Fibroblast of villous mesenchyme (primary cell): ENCODE measurements at regions not wholly inside any gene's neighbourhood (a gene's known extent, or its start where the extent isn't known, plus 50 kb on each side); places are given as distances from the start of the nearest gene placed in this dataset.

Source experiments
- DNase-seq: peaks from one replicate; pipeline ENCODE4 v3.0.0-alpha.2; 2010; ENCODE audit warnings: low read depth
- H3K4me3 ChIP-seq: 2 replicates; pipeline ENCODE4 v1.5.1; 2011; ENCODE audit warnings: low read depth, mild to moderate bottlenecking, low read length
- TF ChIP-seq, protein P1 (sequence below): IDR thresholded peaks from 2 replicates; pipeline ENCODE4 v1.5.1; 2012; ENCODE audit warnings: low read depth, mild to moderate bottlenecking, low read length; ENCODE audit not compliant: insufficient read depth

DNA sequence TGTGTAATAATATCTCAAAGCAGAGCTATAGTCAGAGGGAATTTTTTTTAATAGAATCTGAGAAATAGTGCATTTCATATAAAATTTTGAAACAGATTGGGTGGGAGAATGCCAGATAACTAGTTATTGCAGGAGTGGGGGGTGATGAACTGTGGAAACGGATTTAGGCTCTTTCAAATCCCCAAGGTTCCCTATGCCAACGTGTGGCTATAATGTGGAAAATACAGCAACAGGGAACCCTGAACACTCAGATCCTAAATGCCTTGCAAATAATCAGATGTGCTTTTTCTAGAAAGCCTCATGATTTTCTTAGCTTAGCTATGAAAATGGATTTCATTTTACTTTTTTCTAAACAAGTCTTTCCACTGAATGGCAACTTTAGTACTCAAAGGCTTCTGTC, 180.5 kb upstream of the DMAC1 start:
- no peak for DNase-seq
- no peak overlapping the region for H3K4me3 ChIP-seq
- TF ChIP-seq, protein P1, sequence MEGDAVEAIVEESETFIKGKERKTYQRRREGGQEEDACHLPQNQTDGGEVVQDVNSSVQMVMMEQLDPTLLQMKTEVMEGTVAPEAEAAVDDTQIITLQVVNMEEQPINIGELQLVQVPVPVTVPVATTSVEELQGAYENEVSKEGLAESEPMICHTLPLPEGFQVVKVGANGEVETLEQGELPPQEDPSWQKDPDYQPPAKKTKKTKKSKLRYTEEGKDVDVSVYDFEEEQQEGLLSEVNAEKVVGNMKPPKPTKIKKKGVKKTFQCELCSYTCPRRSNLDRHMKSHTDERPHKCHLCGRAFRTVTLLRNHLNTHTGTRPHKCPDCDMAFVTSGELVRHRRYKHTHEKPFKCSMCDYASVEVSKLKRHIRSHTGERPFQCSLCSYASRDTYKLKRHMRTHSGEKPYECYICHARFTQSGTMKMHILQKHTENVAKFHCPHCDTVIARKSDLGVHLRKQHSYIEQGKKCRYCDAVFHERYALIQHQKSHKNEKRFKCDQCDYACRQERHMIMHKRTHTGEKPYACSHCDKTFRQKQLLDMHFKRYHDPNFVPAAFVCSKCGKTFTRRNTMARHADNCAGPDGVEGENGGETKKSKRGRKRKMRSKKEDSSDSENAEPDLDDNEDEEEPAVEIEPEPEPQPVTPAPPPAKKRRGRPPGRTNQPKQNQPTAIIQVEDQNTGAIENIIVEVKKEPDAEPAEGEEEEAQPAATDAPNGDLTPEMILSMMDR, result no peak

DNA sequence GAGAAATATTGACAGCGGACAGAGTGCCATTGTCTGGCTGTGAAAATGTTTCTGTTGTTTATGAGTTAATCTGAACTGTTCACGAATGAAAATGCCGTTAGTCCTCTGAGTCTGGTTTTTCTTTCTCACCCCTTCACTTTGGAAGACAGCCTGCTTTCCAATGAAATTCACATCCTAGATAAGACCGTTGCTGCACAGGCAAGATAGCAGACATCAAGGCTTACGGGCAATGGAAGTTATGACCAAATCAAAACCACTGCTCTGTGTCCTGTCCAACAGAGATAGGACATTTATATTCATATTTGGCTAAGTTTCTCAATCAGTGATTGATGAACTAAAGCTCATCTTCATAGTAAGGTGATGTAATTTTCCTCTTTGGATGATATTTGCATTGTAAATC, 180.0 kb upstream of the DMAC1 start:
- H3K4me3 ChIP-seq, result no peak overlapping the region
- TF ChIP-seq, protein P1, result no peak
- no peak for DNase-seq

DNA sequence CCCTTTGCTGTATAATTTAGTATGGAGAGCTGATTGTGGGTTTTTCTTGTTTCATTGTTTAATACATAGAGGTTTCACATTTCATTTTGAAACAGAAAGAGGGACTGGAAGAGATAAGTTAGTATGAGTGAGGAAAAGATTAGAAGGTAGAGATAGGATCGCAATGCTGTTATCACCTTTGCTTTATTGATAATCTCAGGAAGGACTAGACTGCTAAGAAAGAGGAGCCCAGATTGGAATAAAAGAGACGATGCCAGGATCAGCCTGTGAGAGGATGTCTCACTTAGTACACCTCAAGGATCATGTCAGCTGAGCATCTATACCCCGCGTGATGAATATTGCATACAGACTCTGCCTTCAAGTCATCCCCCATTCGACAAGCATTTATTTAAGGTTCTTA, 178.0 kb upstream of the DMAC1 start:
- no peak for DNase-seq
- no peak overlapping the region for H3K4me3 ChIP-seq
- TF ChIP-seq, protein P1, result no peak

DNA sequence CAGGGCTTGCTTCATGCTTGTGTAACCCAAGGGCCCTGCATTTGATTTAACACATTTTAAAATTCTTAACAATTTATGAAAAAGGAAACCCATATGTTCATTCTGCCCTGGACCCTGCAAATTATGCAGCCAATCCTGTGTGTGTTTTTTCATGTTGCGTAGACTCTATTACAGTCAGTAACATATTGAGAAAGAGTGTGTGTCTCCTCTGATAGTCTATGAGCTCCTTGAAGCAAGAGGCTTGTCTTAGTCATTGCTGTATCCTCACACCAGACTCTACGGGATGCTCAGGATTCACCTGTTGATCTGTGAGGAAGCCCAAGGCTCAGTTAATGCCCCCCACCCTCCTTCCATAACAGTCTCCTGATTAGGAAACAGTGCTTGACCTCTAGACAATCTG, 177.3 kb upstream of the DMAC1 start:
- no peak for DNase-seq
- TF ChIP-seq, protein P1, result no peak

DNA sequence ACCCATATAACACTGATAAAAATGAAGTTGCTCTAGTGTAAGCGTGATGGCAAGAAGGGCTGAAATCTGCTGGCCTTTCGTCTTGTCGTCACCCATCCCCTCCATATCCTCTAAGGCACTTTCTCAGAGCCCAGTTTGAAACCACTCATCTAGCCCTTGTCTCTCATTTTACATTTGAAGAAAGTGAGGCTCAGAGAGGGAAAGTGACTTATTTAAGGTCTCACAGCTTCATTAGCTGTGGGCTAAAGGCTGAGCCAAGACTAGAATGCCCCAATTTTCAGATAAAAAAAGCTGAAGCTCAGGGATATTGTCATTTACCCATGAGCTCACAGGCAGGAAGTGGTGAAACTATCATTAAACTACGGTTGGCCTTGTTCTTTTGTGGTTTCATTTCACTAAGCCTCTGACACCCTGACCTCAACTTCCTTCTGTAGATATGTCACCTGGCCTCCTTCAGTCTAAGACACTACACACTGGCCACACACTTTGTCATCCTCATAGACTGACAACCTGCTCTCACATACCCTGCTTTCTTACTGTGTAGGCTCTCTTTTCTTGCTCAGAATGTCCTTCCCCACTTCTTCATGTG, 176.7 kb upstream of the DMAC1 start:
- H3K4me3 ChIP-seq, result no peak overlapping the region
- no peak for DNase-seq
- TF ChIP-seq, protein P1, result no peak

More for the DNA sequence above, 177.3 kb upstream of the DMAC1 start:
- no peak overlapping the region for H3K4me3 ChIP-seq

DNA sequence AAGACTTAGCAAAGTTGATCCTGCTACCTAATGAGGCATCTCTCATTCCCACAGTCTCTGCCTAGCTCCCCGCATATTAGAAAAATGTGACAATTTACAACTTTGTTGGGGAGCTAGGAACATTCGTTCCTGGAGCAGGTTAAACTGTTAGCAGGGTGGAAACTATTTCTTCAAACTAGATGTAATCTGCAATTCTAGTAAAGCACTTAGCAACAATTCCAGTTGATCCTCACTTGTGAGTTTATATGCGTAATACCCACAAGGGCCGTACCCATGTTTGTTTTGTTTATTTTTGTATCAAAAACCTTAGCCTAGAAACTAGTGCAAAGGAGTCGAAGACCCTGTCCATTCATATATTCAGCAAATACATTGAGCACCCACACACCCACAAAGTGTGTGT, 175.8 kb upstream of the DMAC1 start:
- no peak for DNase-seq
- TF ChIP-seq, protein P1, result no peak
- H3K4me3 ChIP-seq, result no peak overlapping the region

DNA sequence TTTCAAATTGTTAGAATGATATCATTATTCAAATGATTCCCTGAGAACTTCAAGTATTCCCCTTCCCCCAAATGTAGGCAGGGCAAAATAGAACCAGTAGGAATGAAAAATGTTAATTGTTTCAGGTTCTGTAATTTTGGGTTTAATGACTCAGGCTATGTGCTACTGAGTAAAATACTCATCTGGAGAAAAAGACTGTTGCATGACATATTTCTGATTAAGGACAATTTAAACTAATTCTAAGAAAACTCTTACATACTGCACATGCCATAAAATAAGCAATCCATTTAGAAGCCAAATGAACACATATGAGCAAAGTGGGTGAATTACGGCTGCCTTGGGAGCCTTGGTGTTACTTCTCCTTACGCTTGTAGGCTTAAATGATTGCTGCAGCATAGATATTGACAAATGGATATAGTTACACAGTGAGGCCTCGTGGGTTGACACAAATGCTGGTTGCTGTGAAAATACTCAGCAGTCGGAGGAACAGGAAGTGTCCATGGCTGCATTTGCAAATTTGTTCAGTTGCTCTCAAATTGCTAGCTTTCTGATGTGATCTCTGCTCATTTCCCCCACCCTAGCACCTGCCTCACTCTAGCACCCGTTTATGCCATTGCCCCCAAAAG, 174.9 kb upstream of the DMAC1 start:
- DNase-seq, result no peak
- TF ChIP-seq, protein P1, result no peak
- H3K4me3 ChIP-seq, result no peak overlapping the region
